ENCODE measurements at regions not wholly inside any gene's neighbourhood (a gene's known extent, or its start where the extent isn't known, plus 50 kb on each side); places are given as distances from the start of the nearest gene placed in this dataset.

GRCh38 chr1:55747408-55747841 is 532.3 kb upstream of the USP24 start:
- Histone ChIP-seq H2AFZ (replicated peaks) (no peak overlapping the region), H3F3A (ENCODE audit: low read depth) (no peaks in the 10 kb centered on the region), H3K9ac (no peak overlapping the region), H3K27me3 (no peaks in the 10 kb centered on the region), H3K36me3 (no peaks in the 10 kb centered on the region), H3K4me1 (no peaks in the 10 kb centered on the region), H4K20me1 (ENCODE audit: low read depth) (no peaks in the 10 kb centered on the region), H3K4me3 (no peak overlapping the region), H3K79me2 (ENCODE audit: low read depth) (no peaks in the 10 kb centered on the region), H3K9me3 (ENCODE audit: low read depth) (no peaks in the 10 kb centered on the region), H3K27ac (no peak overlapping the region), H3K4me2 (no peak overlapping the region)
- Mint-ChIP-seq H3K36me3 (no peaks in the 10 kb centered on the region), H3K27ac (no peak overlapping the region), H3K9me3 (peaks cover 2% of the 10 kb centered on the region), H3K4me1 (no peaks in the 10 kb centered on the region), H3K4me3 (no peak overlapping the region), H3K27me3 (ENCODE audit: insufficient read depth, low read depth) (no peaks in the 10 kb centered on the region)
- no peak for DNase-seq (ENCODE audit: low spot score)
- TF ChIP-seq EZH2 (IDR thresholded peaks at IDR 0.05), result no peak
- TF ChIP-seq, protein P1, sequence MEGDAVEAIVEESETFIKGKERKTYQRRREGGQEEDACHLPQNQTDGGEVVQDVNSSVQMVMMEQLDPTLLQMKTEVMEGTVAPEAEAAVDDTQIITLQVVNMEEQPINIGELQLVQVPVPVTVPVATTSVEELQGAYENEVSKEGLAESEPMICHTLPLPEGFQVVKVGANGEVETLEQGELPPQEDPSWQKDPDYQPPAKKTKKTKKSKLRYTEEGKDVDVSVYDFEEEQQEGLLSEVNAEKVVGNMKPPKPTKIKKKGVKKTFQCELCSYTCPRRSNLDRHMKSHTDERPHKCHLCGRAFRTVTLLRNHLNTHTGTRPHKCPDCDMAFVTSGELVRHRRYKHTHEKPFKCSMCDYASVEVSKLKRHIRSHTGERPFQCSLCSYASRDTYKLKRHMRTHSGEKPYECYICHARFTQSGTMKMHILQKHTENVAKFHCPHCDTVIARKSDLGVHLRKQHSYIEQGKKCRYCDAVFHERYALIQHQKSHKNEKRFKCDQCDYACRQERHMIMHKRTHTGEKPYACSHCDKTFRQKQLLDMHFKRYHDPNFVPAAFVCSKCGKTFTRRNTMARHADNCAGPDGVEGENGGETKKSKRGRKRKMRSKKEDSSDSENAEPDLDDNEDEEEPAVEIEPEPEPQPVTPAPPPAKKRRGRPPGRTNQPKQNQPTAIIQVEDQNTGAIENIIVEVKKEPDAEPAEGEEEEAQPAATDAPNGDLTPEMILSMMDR (IDR thresholded peaks at IDR 0.05), result no peak

- Histone ChIP-seq H3K9me3 (ENCODE audit: low read depth) (no peaks in the 10 kb centered on the region), H3K79me2 (ENCODE audit: low read depth) (no peaks in the 10 kb centered on the region), H3K4me3 (no peak overlapping the region), H3K4me2 (no peak overlapping the region), H3F3A (ENCODE audit: low read depth) (no peaks in the 10 kb centered on the region), H3K4me1 (no peaks in the 10 kb centered on the region), H3K36me3 (no peaks in the 10 kb centered on the region), H3K27me3 (no peaks in the 10 kb centered on the region), H3K9ac (no peak overlapping the region), H4K20me1 (ENCODE audit: low read depth) (no peaks in the 10 kb centered on the region), H3K27ac (no peak overlapping the region), H2AFZ (replicated peaks) (no peak overlapping the region)
- Mint-ChIP-seq H3K4me1 (no peaks in the 10 kb centered on the region), H3K27me3 (ENCODE audit: insufficient read depth, low read depth) (no peaks in the 10 kb centered on the region), H3K27ac (no peak overlapping the region), H3K36me3 (no peaks in the 10 kb centered on the region), H3K9me3 (peaks cover 2% of the 10 kb centered on the region), H3K4me3 (no peak overlapping the region)
- no peak for DNase-seq (ENCODE audit: low spot score)
- TF ChIP-seq, protein P1 (IDR thresholded peaks at IDR 0.05), result no peak
- TF ChIP-seq EZH2 (IDR thresholded peaks at IDR 0.05) (no peak), EZH2phosphoT487 (IDR thresholded peaks at IDR 0.05) (no peak)
These were observed 531.5 kb upstream of the USP24 start for GRCh38 chr1:55746710-55747109.

- Histone ChIP-seq H3K79me2 (ENCODE audit: low read depth) (no peaks in the 10 kb centered on the region), H3K36me3 (no peaks in the 10 kb centered on the region), H3K4me1 (no peaks in the 10 kb centered on the region), H3K9ac (no peak overlapping the region), H3K9me3 (ENCODE audit: low read depth) (no peaks in the 10 kb centered on the region), H3F3A (ENCODE audit: low read depth) (no peaks in the 10 kb centered on the region), H3K27me3 (no peaks in the 10 kb centered on the region), H3K4me2 (no peak overlapping the region), H3K27ac (no peak overlapping the region), H4K20me1 (ENCODE audit: low read depth) (no peaks in the 10 kb centered on the region), H3K4me3 (no peak overlapping the region), H2AFZ (replicated peaks) (no peak overlapping the region)
- Mint-ChIP-seq H3K9me3 (no peaks in the 10 kb centered on the region), H3K27ac (no peak overlapping the region), H3K4me3 (no peak overlapping the region), H3K27me3 (ENCODE audit: insufficient read depth, low read depth) (no peaks in the 10 kb centered on the region), H3K36me3 (no peaks in the 10 kb centered on the region), H3K4me1 (no peaks in the 10 kb centered on the region)
- no peak for DNase-seq (ENCODE audit: low spot score)
- no peak for TF ChIP-seq EZH2phosphoT487 (IDR thresholded peaks at IDR 0.05)
These were observed 526.4 kb upstream of the USP24 start for GRCh38 chr1:55741516-55741915.

DNA sequence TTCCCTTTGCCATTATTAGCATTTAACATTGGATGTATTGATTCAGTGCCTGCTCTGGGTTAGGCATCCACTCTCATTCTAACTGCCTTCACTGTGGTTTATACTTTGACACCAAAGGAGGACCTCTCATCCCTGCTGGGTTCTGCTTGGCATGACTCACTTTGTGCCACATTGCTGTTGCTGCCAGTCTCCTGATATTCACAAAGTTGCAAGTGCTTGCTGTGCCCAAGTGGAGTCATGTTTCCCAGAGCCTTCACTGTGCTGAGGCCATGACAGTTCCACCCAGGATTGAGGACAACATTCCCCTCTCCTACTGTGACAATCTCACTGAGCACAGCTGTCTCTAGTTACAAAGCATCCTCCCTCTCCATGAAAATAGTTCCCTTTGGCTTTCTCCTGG is 519.9 kb upstream of the USP24 start:
- no peaks in the 10 kb centered on the region for H3K36me3 Mint-ChIP-seq
- Histone ChIP-seq H3K9me3 (ENCODE audit: low read depth) (no peaks in the 10 kb centered on the region), H3K27me3 (no peaks in the 10 kb centered on the region), H3K4me2 (no peak overlapping the region), H2AFZ (replicated peaks) (no peak overlapping the region), H3K9ac (no peak overlapping the region), H4K20me1 (ENCODE audit: low read depth) (no peaks in the 10 kb centered on the region), H3K4me1 (no peaks in the 10 kb centered on the region), H3K27ac (no peak overlapping the region), H3K36me3 (no peaks in the 10 kb centered on the region), H3K79me2 (ENCODE audit: low read depth) (no peaks in the 10 kb centered on the region), H3F3A (ENCODE audit: low read depth) (no peaks in the 10 kb centered on the region), H3K4me3 (no peak overlapping the region)
- TF ChIP-seq, protein P1 (IDR thresholded peaks at IDR 0.05), result no peak
- TF ChIP-seq EZH2phosphoT487 (IDR thresholded peaks at IDR 0.05), result no peak
- TF ChIP-seq EZH2 (IDR thresholded peaks at IDR 0.05), result no peak
- H3K4me3 Mint-ChIP-seq, result no peak overlapping the region
- H3K9me3 Mint-ChIP-seq, result no peaks in the 10 kb centered on the region
- no peak overlapping the region for H3K27ac Mint-ChIP-seq
- no peak for DNase-seq (ENCODE audit: low spot score)
- peaks cover 7% of the 10 kb centered on the region for H3K4me1 Mint-ChIP-seq
- H3K27me3 Mint-ChIP-seq (ENCODE audit: insufficient read depth, low read depth), result peaks cover 4% of the 10 kb centered on the region

Measured in neural progenitor cell (in vitro differentiated cells).